IMR-90 (cell line): ENCODE measurements at regions not wholly inside any gene's neighbourhood (a gene's known extent, or its start where the extent isn't known, plus 50 kb on each side); places are given as distances from the start of the nearest gene placed in this dataset.

Experiments
- ATAC-seq: fragments of 200-7000 bp; cut with Tn5 transposase; 2 replicates; pipeline ENCODE4 v1.9.1; 2020; ENCODE audit warnings: low read depth, mild to moderate bottlenecking, moderate library complexity
- BruUV-seq: library from RNA; stranded (reverse); fragments of 400-500 nt; replicated peaks from 2 replicates; lab custom pipeline; 2021; lab: Mats Ljungman, UMichigan
- CTCF ChIA-PET: fragments of 300-600 bp; formaldehyde crosslinking; extraction: SDS; loops from one replicate; lab custom pipeline; 2021; ENCODE audit warnings: antibody characterized with exemption; lab: Yijun Ruan, JAX
- POLR2A ChIA-PET: fragments of 300-600 bp; sonication (Branson Sonifier 250); formaldehyde crosslinking; loops from one replicate; lab custom pipeline; 2022; ENCODE audit warnings: antibody characterized with exemption; ENCODE audit not compliant: unreplicated experiment; lab: Charles Lee
- DNase-seq: peaks from one replicate; pipeline ENCODE4 v3.0.0; 2013
- H2AFZ ChIP-seq: replicated peaks from 2 replicates; pipeline ENCODE3; 2013; ENCODE audit warnings: low read length, mild to moderate bottlenecking; ENCODE audit not compliant: poor library complexity
- H2AK5ac ChIP-seq: 2 replicates; pipeline ENCODE4 v1.6.1; 2013; ENCODE audit warnings: low read depth, low read length, inconsistent platforms
- H2AK9ac ChIP-seq: replicated peaks from 2 replicates; pipeline ENCODE3; 2013; ENCODE audit warnings: mild to moderate bottlenecking, low read depth, low read length, moderate library complexity; ENCODE audit not compliant: poor library complexity
- H2BK120ac ChIP-seq: 2 replicates; pipeline ENCODE4 v1.6.1; 2013; ENCODE audit warnings: low read depth, low read length, inconsistent platforms
- H2BK15ac ChIP-seq: 3 replicates; pipeline ENCODE4 v1.6.1; 2013; ENCODE audit warnings: low read depth, low read length, inconsistent platforms
- H2BK20ac ChIP-seq: 2 replicates; pipeline ENCODE4 v1.6.1; 2013; ENCODE audit warnings: low read depth, mild to moderate bottlenecking, inconsistent platforms, low read length, moderate library complexity
- H2BK5ac ChIP-seq: 2 replicates; pipeline ENCODE4 v1.6.1; 2013; ENCODE audit warnings: mild to moderate bottlenecking, low read depth, low read length, inconsistent platforms; ENCODE audit not compliant: poor library complexity, severe bottlenecking
- H3K14ac ChIP-seq: replicated peaks from 2 replicates; pipeline ENCODE4 v1.6.1; 2013; ENCODE audit warnings: low read depth, low read length, inconsistent platforms
- H3K18ac ChIP-seq: 2 replicates; pipeline ENCODE4 v1.6.1; 2013; ENCODE audit warnings: low read depth, low read length, control low read depth
- H3K23ac ChIP-seq: 2 replicates; pipeline ENCODE4 v1.6.1; 2013; ENCODE audit warnings: low read depth, low read length, inconsistent platforms
- H3K27ac ChIP-seq: 2 replicates; pipeline ENCODE4 v1.5.1; 2013; ENCODE audit warnings: mild to moderate bottlenecking, control low read depth, low read length; ENCODE audit not compliant: insufficient read depth
- H3K27me3 ChIP-seq: 2 replicates; pipeline ENCODE4 v1.6.1; 2013; ENCODE audit warnings: low read length; ENCODE audit not compliant: control insufficient read depth, insufficient read depth
- H3K36me3 ChIP-seq: 2 replicates; pipeline ENCODE4 v1.6.1; 2013; ENCODE audit warnings: low read length, mixed read lengths; ENCODE audit not compliant: control insufficient read depth, insufficient read depth
- H3K4ac ChIP-seq: 2 replicates; pipeline ENCODE4 v1.6.1; 2013; ENCODE audit warnings: low read depth, low read length, inconsistent platforms
- H3K4me1 ChIP-seq: 2 replicates; pipeline ENCODE4 v1.6.1; 2013; ENCODE audit warnings: low read length, mixed read lengths; ENCODE audit not compliant: control insufficient read depth, insufficient read depth
- H3K4me2 ChIP-seq: 2 replicates; pipeline ENCODE4 v1.6.1; 2013; ENCODE audit warnings: low read depth, mild to moderate bottlenecking, control low read depth, low read length, moderate library complexity
- H3K4me3 ChIP-seq: 2 replicates; pipeline ENCODE4 v1.5.1; 2013; ENCODE audit warnings: low read depth, mild to moderate bottlenecking, control low read depth, low read length, moderate library complexity; ENCODE audit not compliant: insufficient read depth
- H3K56ac ChIP-seq: 2 replicates; pipeline ENCODE4 v1.6.1; 2013; ENCODE audit warnings: low read length, inconsistent platforms; ENCODE audit not compliant: insufficient read depth; ENCODE audit errors: extremely low read depth
- H3K79me1 ChIP-seq, 2 experiments: 2 replicates each; pipeline ENCODE4 v1.6.1; 2013; ENCODE audit warnings: low read length in 2 of 2, inconsistent platforms in 1 of 2, low read depth in 1 of 2
- H3K9ac ChIP-seq: 2 replicates; pipeline ENCODE4 v1.6.1; 2013; ENCODE audit warnings: low read depth, low read length, control low read depth
- H3K9me1 ChIP-seq: 2 replicates; pipeline ENCODE4 v1.6.1; 2013; ENCODE audit warnings: low read length, inconsistent platforms; ENCODE audit not compliant: insufficient read depth
- H3K9me3 ChIP-seq: 2 replicates; pipeline ENCODE4 v1.6.1; 2013; ENCODE audit warnings: low read length; ENCODE audit not compliant: control insufficient read depth, insufficient read depth
- H4K20me1 ChIP-seq: 2 replicates; pipeline ENCODE4 v1.6.1; 2013; ENCODE audit warnings: low read length, inconsistent platforms; ENCODE audit not compliant: insufficient read depth
- H4K5ac ChIP-seq: 2 replicates; pipeline ENCODE4 v1.6.1; 2013; ENCODE audit warnings: mild to moderate bottlenecking, low read depth, low read length, control low read depth
- H4K8ac ChIP-seq, 2 experiments: 2 replicates each; pipeline ENCODE4 v1.6.1; 2013; ENCODE audit warnings: low read depth in 2 of 2, low read length in 2 of 2, control low read depth in 1 of 2, inconsistent platforms in 1 of 2
- H4K91ac ChIP-seq: 2 replicates; pipeline ENCODE4 v1.6.1; 2013; ENCODE audit warnings: low read depth, low read length, inconsistent platforms; ENCODE audit not compliant: insufficient read depth
- BHLHE40 ChIP-seq: fragments of 150-350 bp; IDR thresholded peaks from 2 replicates; pipeline ENCODE4 v1.6.1; 2016; ENCODE audit warnings: mild to moderate bottlenecking, low read depth, low read length
- CHD1 ChIP-seq: IDR thresholded peaks from 2 replicates; pipeline ENCODE4 v1.6.1; 2012; ENCODE audit warnings: low read depth, low read length, improper control_type of control experiment
- ELK1 ChIP-seq: fragments of 150-350 bp; IDR thresholded peaks from 2 replicates; pipeline ENCODE4 v1.6.1; 2016; ENCODE audit warnings: low read depth, mild to moderate bottlenecking, low read length, moderate library complexity, borderline replicate concordance
- MAFK ChIP-seq: IDR thresholded peaks from 2 replicates; pipeline ENCODE4 v1.6.1; 2012; ENCODE audit warnings: low read depth, low read length, improper control_type of control experiment
- MAZ ChIP-seq: IDR thresholded peaks from 2 replicates; pipeline ENCODE4 v1.6.1; 2012; ENCODE audit warnings: low read depth, mild to moderate bottlenecking, low read length, improper control_type of control experiment, moderate library complexity, borderline replicate concordance
- MXI1 ChIP-seq: IDR thresholded peaks from 2 replicates; pipeline ENCODE4 v1.6.1; 2012; ENCODE audit warnings: low read depth, mild to moderate bottlenecking, low read length, moderate library complexity, borderline replicate concordance
- NFE2L2 ChIP-seq: fragments of 150-350 bp; IDR thresholded peaks from 2 replicates; pipeline ENCODE4 v1.6.1; 2016; ENCODE audit warnings: low read depth, mild to moderate bottlenecking, low read length
- RAD21 ChIP-seq: IDR thresholded peaks from 2 replicates; pipeline ENCODE4 v1.6.1; 2012; ENCODE audit warnings: low read length, improper control_type of control experiment
- RCOR1 ChIP-seq: IDR thresholded peaks from 2 replicates; pipeline ENCODE4 v1.6.1; 2012; ENCODE audit warnings: mild to moderate bottlenecking, low read length, improper control_type of control experiment; ENCODE audit not compliant: insufficient replicate concordance
- SMC3 ChIP-seq: fragments of 150-350 bp; IDR thresholded peaks from 2 replicates; pipeline ENCODE4 v1.6.1; 2016; ENCODE audit warnings: low read depth, mild to moderate bottlenecking, antibody characterized with exemption, low read length, moderate library complexity
- WGBS, 2 experiments: methylation state at CpG; one replicate each; pipeline versions ENCODE4 v1.1.5 to v1.1.7; 2013; ENCODE audit warnings: missing lambda C conversion rate in 2 of 2; ENCODE audit not compliant: insufficient read length in 1 of 2; ENCODE audit errors: extremely low coverage in 2 of 2; 5-methylcytosine and 5-hydroxymethylcytosine counted together
- dilution Hi-C: fragments of 300-500 bp; cut with HindIII; formaldehyde crosslinking; loops from one replicate; pipeline ENCODE4 v1.14.3; 2018; ENCODE audit warnings: low sequenced_read_pairs; ENCODE audit not compliant: unreplicated experiment
- in situ Hi-C: fragments of 300-500 bp; cut with MboI; formaldehyde crosslinking; loops from 3 replicates; pipeline ENCODE4 v1.14.3; 2019; ENCODE audit warnings: low sequenced_read_pairs, inconsistent platforms, mixed read lengths
- intact Hi-C: fragments of 100-400 bp; cut with micrococcal nuclease; formaldehyde crosslinking; loops from 2 replicates; pipeline ENCODE4 v1.10.0; 2022

DNA sequence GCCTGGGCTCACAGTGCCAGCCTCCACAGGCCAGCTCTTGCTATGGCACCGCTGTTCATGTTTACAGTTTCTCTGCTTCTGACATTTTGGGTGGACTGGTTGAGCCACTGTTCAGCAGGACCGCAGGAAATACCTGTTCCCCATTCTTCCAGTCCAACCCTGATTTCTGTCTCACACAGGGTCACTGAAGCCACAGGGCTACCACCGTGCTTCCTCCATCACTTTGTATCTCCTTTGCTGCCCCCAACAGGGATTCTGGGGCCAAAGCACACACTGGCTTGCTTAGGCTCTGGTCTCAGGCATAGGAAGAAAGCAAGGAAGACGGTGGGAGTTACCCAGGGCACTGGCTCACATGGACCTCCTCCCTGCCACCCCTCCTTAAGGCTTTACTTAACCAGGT lies 164.5 kb downstream of the UNC5CL start:
- H2BK120ac ChIP-seq, result no peak overlapping the region
- H3K4ac ChIP-seq, result no peak overlapping the region
- no peaks in the 10 kb centered on the region; the same call in 1 of the 2 replicates for H3K27me3 ChIP-seq
- in situ Hi-C loops, result no loop called here
- no peak overlapping the region for H3K23ac ChIP-seq
- TF ChIP-seq RCOR1 (no peak), MXI1 (no peak), RAD21 (no peak), CHD1 (no peak), MAZ (no peak), ELK1 (no peak), NFE2L2 (no peak), SMC3 (no peak), MAFK (no peak), BHLHE40 (no peak)
- no peak overlapping the region for H3K14ac ChIP-seq
- no peak overlapping the region for H2BK20ac ChIP-seq
- H3K18ac ChIP-seq, result no peak overlapping the region
- no peak overlapping the region for H2AK9ac ChIP-seq
- H2AK5ac ChIP-seq, result no peak overlapping the region
- no peak overlapping the region for H4K5ac ChIP-seq
- H3K4me2 ChIP-seq, result no peak overlapping the region
- no peaks in the 10 kb centered on the region for H3K79me1 ChIP-seq
- H3K9ac ChIP-seq, result no peak overlapping the region
- no peak for DNase-seq
- POLR2A ChIA-PET, result no interaction called here
- H4K20me1 ChIP-seq, result no peaks in the 10 kb centered on the region
- intact Hi-C loops, result no loop called here
- no peak overlapping the region for H4K91ac ChIP-seq
- BruUV-seq, result no TSS peak
- no peaks in the 10 kb centered on the region for H3K36me3 ChIP-seq
- H3K9me3 ChIP-seq, result no peaks in the 10 kb centered on the region
- 53% methylated on average over 2 of the region's 4 CpGs; no CpG with 5 or more reads in 1 of the 2 experiments for WGBS, 2 experiments
- H2AFZ ChIP-seq, result no peak overlapping the region
- CTCF ChIA-PET, result interaction anchor here (0.5 kb wide), 1 partner anchor 717 kb away, joined by 3 read pairs; no protein-coding TSS in a partner anchor
- H3K27ac ChIP-seq, result no peak overlapping the region
- no peak overlapping the region for H2BK5ac ChIP-seq
- dilution Hi-C loops, result no loop called here
- no peak; the same call in 1 of the 2 replicates for ATAC-seq
- H3K56ac ChIP-seq, result no peak overlapping the region
- no peak overlapping the region for H3K4me3 ChIP-seq
- H2BK15ac ChIP-seq, result no peak overlapping the region
- H3K9me1 ChIP-seq, result no peaks in the 10 kb centered on the region
- H4K8ac ChIP-seq, result no peak overlapping the region
- no peaks in the 10 kb centered on the region for H3K4me1 ChIP-seq
